Stomach (tissue), 4 donors: ENCODE measurements at regions not wholly inside any gene's neighbourhood (a gene's known extent, or its start where the extent isn't known, plus 50 kb on each side); places are given as distances from the start of the nearest gene placed in this dataset.

Source experiments
- CTCF ChIP-seq, 7 experiments: fragments of 450-650 bp in 4 of 7; fragments of 200-600 bp in 3 of 7; sonication (generic) in 3 of 7; IDR thresholded peaks; one replicate each; pipeline ENCODE4 v1.5.1; 2016 to 2019; ENCODE audit warnings: antibody characterized with exemption in 7 of 7, control low read depth in 2 of 7, mild to moderate bottlenecking in 1 of 7
- POLR2AphosphoS5 ChIP-seq, 3 donors: sonication (generic); formaldehyde crosslinking; IDR thresholded peaks; one replicate each; pipeline ENCODE4 v1.6.1; 2016; ENCODE audit warnings: antibody characterized with exemption in 3 of 3

- TF ChIP-seq POLR2AphosphoS5 (IDR thresholded peaks at IDR 0.05): no peak
- TF ChIP-seq CTCF (IDR thresholded peaks at IDR 0.05): no peak
These were observed 57.9 kb upstream of the DLG1 start for GRCh38 chr3:197356275-197356674.
